ENCODE measurements at regions not wholly inside any gene's neighbourhood (a gene's known extent, or its start where the extent isn't known, plus 50 kb on each side); places are given as distances from the start of the nearest gene placed in this dataset.

- TF ChIP-seq POLR2AphosphoS5 (IDR thresholded peaks at IDR 0.05) (no peak), CTCF (IDR thresholded peaks at IDR 0.05) (no peak), EP300 (IDR thresholded peaks at IDR 0.05) (no peak), POLR2A (IDR thresholded peaks at IDR 0.05; ENCODE audit: low read depth) (no peak)
Observed at GRCh38 chr7:113394856-113395255, 276.5 kb upstream of the SMIM30 start.

All from esophagus muscularis mucosa (tissue), 4 donors.